H9 (cell line): ENCODE measurements at regions not wholly inside any gene's neighbourhood (a gene's known extent, or its start where the extent isn't known, plus 50 kb on each side); places are given as distances from the start of the nearest gene placed in this dataset.

ENCODE experiments used
- DNase-seq: peaks from one replicate; pipeline ENCODE4 v3.0.0-alpha.2; 2017
- H2AFZ ChIP-seq: one replicate; pipeline ENCODE4 v1.6.1; 2013; ENCODE audit warnings: mild to moderate bottlenecking, low read length, control low read depth, moderate library complexity
- H2AK5ac ChIP-seq: 2 replicates; pipeline ENCODE4 v1.6.1; 2013; ENCODE audit warnings: low read length, control low read depth, mixed read lengths; ENCODE audit not compliant: insufficient read length
- H2BK120ac ChIP-seq: one replicate; pipeline ENCODE4 v1.6.1; 2013; ENCODE audit warnings: low read depth, mild to moderate bottlenecking, low read length, control low read depth, inconsistent platforms; ENCODE audit not compliant: poor library complexity, severe bottlenecking
- H2BK12ac ChIP-seq: 2 replicates; pipeline ENCODE4 v1.6.1; 2013; ENCODE audit warnings: low read length, control low read depth, mixed read lengths, low read depth; ENCODE audit not compliant: insufficient read length
- H2BK15ac ChIP-seq: 2 replicates; pipeline ENCODE4 v1.6.1; 2013; ENCODE audit warnings: low read depth, low read length, control low read depth
- H2BK20ac ChIP-seq: one replicate; pipeline ENCODE4 v1.6.1; 2013; ENCODE audit warnings: low read depth, mild to moderate bottlenecking, low read length, control low read depth, inconsistent platforms; ENCODE audit not compliant: poor library complexity, severe bottlenecking
- H2BK5ac ChIP-seq: 2 replicates; pipeline ENCODE4 v1.6.1; 2013; ENCODE audit warnings: low read length, control low read depth, mixed read lengths; ENCODE audit not compliant: insufficient read length
- H3K14ac ChIP-seq: 2 replicates; pipeline ENCODE4 v1.6.1; 2013; ENCODE audit warnings: low read length, control low read depth; ENCODE audit not compliant: insufficient read depth
- H3K18ac ChIP-seq: 2 replicates; pipeline ENCODE4 v1.6.1; 2013; ENCODE audit warnings: low read depth, mild to moderate bottlenecking, mixed read lengths, low read length, control low read depth; ENCODE audit not compliant: insufficient read length
- H3K23ac ChIP-seq: 2 replicates; pipeline ENCODE4 v1.6.1; 2013; ENCODE audit warnings: low read length, control low read depth, mixed read lengths, low read depth; ENCODE audit not compliant: insufficient read length
- H3K23me2 ChIP-seq: 2 replicates; pipeline ENCODE4 v1.6.1; 2013; ENCODE audit warnings: low read depth, mild to moderate bottlenecking, mixed read lengths, low read length, control low read depth; ENCODE audit not compliant: insufficient read length, poor library complexity, severe bottlenecking
- H3K27ac ChIP-seq: 2 replicates; pipeline ENCODE4 v1.5.1; 2013; ENCODE audit warnings: low read length, control low read depth, mixed read lengths, low read depth; ENCODE audit not compliant: insufficient read length
- H3K27me3 ChIP-seq: 2 replicates; pipeline ENCODE4 v1.6.1; 2013; ENCODE audit warnings: low read length, control low read depth, inconsistent platforms; ENCODE audit not compliant: insufficient read depth
- H3K4ac ChIP-seq: 2 replicates; pipeline ENCODE4 v1.6.1; 2013; ENCODE audit warnings: low read depth, mild to moderate bottlenecking, control low read depth, inconsistent platforms, low read length, moderate library complexity
- H3K4me1 ChIP-seq: 2 replicates; pipeline ENCODE4 v1.6.1; 2013; ENCODE audit warnings: low read length, control low read depth, inconsistent platforms; ENCODE audit not compliant: insufficient read depth
- H3K4me2 ChIP-seq: 2 replicates; pipeline ENCODE4 v1.6.1; 2013; ENCODE audit warnings: low read length, control low read depth, mixed read lengths; ENCODE audit not compliant: insufficient read length, insufficient read depth
- H3K56ac ChIP-seq: 2 replicates; pipeline ENCODE4 v1.6.1; 2013; ENCODE audit warnings: low read depth, mild to moderate bottlenecking, mixed read lengths, low read length, control low read depth; ENCODE audit not compliant: insufficient read length
- H3K79me1 ChIP-seq: 2 replicates; pipeline ENCODE4 v1.6.1; 2013; ENCODE audit warnings: low read depth, mild to moderate bottlenecking, moderate library complexity, low read length, control low read depth, inconsistent platforms; ENCODE audit not compliant: insufficient read depth, poor library complexity, severe bottlenecking
- H3K79me2 ChIP-seq: 2 replicates; pipeline ENCODE4 v1.6.1; 2013; ENCODE audit warnings: low read length, control low read depth, inconsistent platforms; ENCODE audit not compliant: insufficient read depth
- H3K9ac ChIP-seq: 2 replicates; pipeline ENCODE4 v1.6.1; 2013; ENCODE audit warnings: low read length, control low read depth, mixed read lengths; ENCODE audit not compliant: insufficient read length; ENCODE audit errors: extremely low read depth
- H3K9me3 ChIP-seq: one replicate; pipeline ENCODE4 v1.6.1; 2013; ENCODE audit warnings: low read depth, low read length, inconsistent platforms; ENCODE audit not compliant: control insufficient read depth
- H3T11ph ChIP-seq: one replicate; pipeline ENCODE4 v1.6.1; 2013; ENCODE audit warnings: mild to moderate bottlenecking, low read length, control low read depth, inconsistent platforms
- H4K20me1 ChIP-seq: one replicate; pipeline ENCODE4 v1.6.1; 2013; ENCODE audit not compliant: control insufficient read depth, insufficient read length, insufficient read depth
- H4K5ac ChIP-seq: 2 replicates; pipeline ENCODE4 v1.6.1; 2013; ENCODE audit warnings: low read depth, mild to moderate bottlenecking, mixed read lengths, low read length, control low read depth; ENCODE audit not compliant: insufficient read length
- H4K8ac ChIP-seq: replicated peaks from 2 replicates; pipeline ENCODE4 v1.6.1; 2013; ENCODE audit warnings: low read length, control low read depth, mixed read lengths, low read depth; ENCODE audit not compliant: insufficient read length
- H4K91ac ChIP-seq: 2 replicates; pipeline ENCODE4 v1.6.1; 2013; ENCODE audit warnings: low read depth, mild to moderate bottlenecking, moderate library complexity, mixed read lengths, low read length, control low read depth; ENCODE audit not compliant: insufficient read length
- H3K27ac Mint-ChIP-seq, 3 experiments: 2 replicates in 2 of 3; 3 replicates in 1 of 3; pipeline ENCODE4 v1.8.0; 2020 to 2021; ENCODE audit warnings: mixed read lengths in 3 of 3, mild to moderate bottlenecking in 1 of 3, moderate library complexity in 1 of 3
- H3K27me3 Mint-ChIP-seq: 2 replicates; pipeline ENCODE4 v1.8.0; 2021; ENCODE audit warnings: low read depth, mild to moderate bottlenecking, moderate library complexity, mixed read lengths
- H3K36me3 Mint-ChIP-seq, 3 experiments: 2 replicates in 2 of 3; 3 replicates in 1 of 3; pipeline ENCODE4 v1.8.0; 2020 to 2021; ENCODE audit warnings: low read depth in 3 of 3, mixed read lengths in 3 of 3; ENCODE audit not compliant: insufficient read depth in 1 of 3
- H3K4me1 Mint-ChIP-seq, 2 experiments: 2 replicates each; pipeline ENCODE4 v1.8.0; 2020; ENCODE audit warnings: mixed read lengths in 2 of 2
- H3K4me3 Mint-ChIP-seq, 2 experiments: 2 replicates in 1 of 2; 3 replicates in 1 of 2; pipeline ENCODE4 v1.8.0; 2020 to 2021; ENCODE audit warnings: mild to moderate bottlenecking in 2 of 2, mixed read lengths in 2 of 2, moderate library complexity in 1 of 2
- H3K9me3 Mint-ChIP-seq, 2 experiments: 2 replicates in 1 of 2; 3 replicates in 1 of 2; pipeline ENCODE4 v1.8.0; 2020; ENCODE audit warnings: mild to moderate bottlenecking in 2 of 2, mixed read lengths in 2 of 2, moderate library complexity in 1 of 2
- CTCF ChIP-seq: fragments of 200-600 bp; sonication (generic); conservative IDR thresholded peaks from 3 replicates; pipeline ENCODE4 v1.8.0; 2021; ENCODE audit warnings: antibody characterized with exemption, mild to moderate bottlenecking
- WGBS: extraction: QIAGEN DNeasy Blood & Tissue Kit; methylation state at CpG from one replicate; pipeline ENCODE4 v1.1.7; 2013; ENCODE audit warnings: missing lambda C conversion rate, low lambda C conversion rate, mixed read lengths; ENCODE audit not compliant: insufficient read length; ENCODE audit errors: extremely low coverage; 5-methylcytosine and 5-hydroxymethylcytosine counted together

GRCh38 chr5:145403992-145404391, 431.1 kb downstream of the PRELID2 start:
- no peak for DNase-seq
- no peak overlapping the region for H4K8ac ChIP-seq
- WGBS: no CpG with 5 or more reads among the region's 7 CpGs
- H3K79me2 ChIP-seq: no peaks in the 10 kb centered on the region
- TF ChIP-seq CTCF: no peak
- no peak overlapping the region for H2BK5ac ChIP-seq
- H3K18ac ChIP-seq: no peak overlapping the region
- H3K4me1 ChIP-seq: no peaks in the 10 kb centered on the region
- no peak overlapping the region for H2BK12ac ChIP-seq
- H3K27ac ChIP-seq: no peak overlapping the region
- no peak overlapping the region for H3K4ac ChIP-seq
- no peak overlapping the region for H3T11ph ChIP-seq
- no peak overlapping the region for H3K4me2 ChIP-seq
- no peaks in the 10 kb centered on the region for H4K20me1 ChIP-seq
- no peak overlapping the region for H3K27ac Mint-ChIP-seq
- no peak overlapping the region for H2BK15ac ChIP-seq
- no peak overlapping the region for H2AK5ac ChIP-seq
- H3K4me1 Mint-ChIP-seq: peaks cover 15 to 19% of the 10 kb centered on the region in 2 experiments
- no peak overlapping the region for H3K14ac ChIP-seq
- H2AFZ ChIP-seq: no peak overlapping the region
- no peaks in the 10 kb centered on the region for H3K23me2 ChIP-seq
- H4K91ac ChIP-seq: no peak overlapping the region
- no peak overlapping the region for H3K56ac ChIP-seq
- H3K27me3 Mint-ChIP-seq: no peaks in the 10 kb centered on the region
- H2BK20ac ChIP-seq: no peak overlapping the region
- no peak overlapping the region for H3K9ac ChIP-seq
- H3K9me3 ChIP-seq: no peaks in the 10 kb centered on the region
- no peak overlapping the region for H4K5ac ChIP-seq
- no peak overlapping the region for H3K4me3 Mint-ChIP-seq
- H3K23ac ChIP-seq: no peak overlapping the region
- H3K36me3 Mint-ChIP-seq: peaks cover 4 to 19% (median 7%) of the 10 kb centered on the region in 3 experiments; a peak in 6 of 7 replicates
- no peak overlapping the region for H2BK120ac ChIP-seq
- no peaks in the 10 kb centered on the region for H3K27me3 ChIP-seq
- peaks cover 3 to 11% of the 10 kb centered on the region in 2 experiments; a peak in 3 of 5 replicates for H3K9me3 Mint-ChIP-seq
- H3K79me1 ChIP-seq: no peaks in the 10 kb centered on the region
